Tibial nerve (tissue), 4 donors: ENCODE measurements at regions not wholly inside any gene's neighbourhood (a gene's known extent, or its start where the extent isn't known, plus 50 kb on each side); places are given as distances from the start of the nearest gene placed in this dataset.

ENCODE experiments used
- DNase-seq, 2 donors: peaks; one replicate each; pipeline ENCODE4 v3.0.0-alpha.2; 2019; ENCODE audit warnings: low spot score in 2 of 2
- H3K27ac ChIP-seq, 4 donors: fragments of 200-600 bp; sonication (generic) in 3 of 4; one replicate each; pipeline ENCODE4 v1.5.1; 2017 to 2019; ENCODE audit warnings: mild to moderate bottlenecking in 1 of 4
- H3K27me3 ChIP-seq, 2 donors: fragments of 200-600 bp; sonication (generic) in 1 of 2; one replicate each; pipeline versions ENCODE4 v1.5.1 to v1.6.0; 2017 to 2019
- H3K36me3 ChIP-seq, 3 donors: fragments of 200-600 bp; sonication (generic); one replicate each; pipeline ENCODE4 v1.5.1; 2018 to 2019
- H3K4me1 ChIP-seq, 4 donors: fragments of 200-600 bp; sonication (generic) in 3 of 4; one replicate each; pipeline ENCODE4 v1.5.1; 2017 to 2019
- H3K4me3 ChIP-seq, 4 donors: fragments of 200-600 bp; sonication (generic) in 3 of 4; one replicate each; pipeline ENCODE4 v1.5.1; 2017 to 2019; ENCODE audit warnings: mild to moderate bottlenecking in 1 of 4, moderate library complexity in 1 of 4
- H3K9me3 ChIP-seq, 4 donors: fragments of 200-600 bp; sonication (generic) in 3 of 4; one replicate each; pipeline ENCODE4 v1.5.1; 2017 to 2019
- EP300 ChIP-seq, 2 donors: sonication (generic); formaldehyde crosslinking; IDR thresholded peaks; one replicate each; pipeline ENCODE4 v1.6.1; 2017; ENCODE audit warnings: antibody characterized with exemption in 2 of 2, mild to moderate bottlenecking in 1 of 2
- POLR2A ChIP-seq, 2 donors: fragments of 450-650 bp; IDR thresholded peaks; one replicate each; pipeline ENCODE4 v1.6.1; 2017; ENCODE audit warnings: antibody characterized with exemption in 2 of 2, mild to moderate bottlenecking in 2 of 2, moderate library complexity in 2 of 2
- WGBS, 2 donors: methylation state at CpG; one replicate each; pipeline ENCODE4 v1.1.5; 2018; 5-methylcytosine and 5-hydroxymethylcytosine counted together
- TF ChIP-seq, protein P1 (sequence below), 5 experiments: fragments of 200-600 bp in 3 of 5; fragments of 450-650 bp in 2 of 5; sonication (generic) in 3 of 5; IDR thresholded peaks; one replicate each; pipeline ENCODE4 v1.5.1; 2016 to 2019; ENCODE audit warnings: antibody characterized with exemption in 5 of 5, mild to moderate bottlenecking in 3 of 5, moderate library complexity in 2 of 5

DNA sequence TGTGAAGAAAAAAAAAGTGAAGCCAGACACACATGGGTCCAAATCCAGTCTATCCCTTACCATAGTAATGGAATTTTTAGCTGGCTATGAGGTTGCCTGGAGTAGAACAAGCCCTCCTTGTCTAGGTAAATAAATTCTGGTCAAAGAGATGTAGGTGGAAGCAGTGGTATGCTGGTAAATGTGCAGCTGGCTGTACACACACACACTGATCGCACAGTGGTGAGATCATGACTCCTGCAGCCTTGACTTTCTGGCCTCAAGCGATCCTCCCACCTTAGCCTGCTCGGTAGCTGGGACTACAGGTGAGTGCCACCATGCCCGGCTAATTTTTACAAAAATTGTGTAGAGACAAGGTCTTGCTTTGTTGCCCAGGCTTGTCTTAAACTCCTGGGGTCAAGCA, 90.5 kb upstream of the FBXO11 start:
- WGBS, 2 donors = 79 to 80% methylated on average over 4 of the region's 4 CpGs
- Histone ChIP-seq H3K4me1 (no peaks in the 10 kb centered on the region), H3K27me3 (no peaks in the 10 kb centered on the region), H3K4me3 (no peak overlapping the region), H3K36me3 (no peaks in the 10 kb centered on the region), H3K9me3 (no peaks in the 10 kb centered on the region), H3K27ac (no peak overlapping the region)
- TF ChIP-seq POLR2A (IDR thresholded peaks at IDR 0.05) = no peak
- TF ChIP-seq EP300 (IDR thresholded peaks at IDR 0.05) = no peak
- TF ChIP-seq, protein P1, sequence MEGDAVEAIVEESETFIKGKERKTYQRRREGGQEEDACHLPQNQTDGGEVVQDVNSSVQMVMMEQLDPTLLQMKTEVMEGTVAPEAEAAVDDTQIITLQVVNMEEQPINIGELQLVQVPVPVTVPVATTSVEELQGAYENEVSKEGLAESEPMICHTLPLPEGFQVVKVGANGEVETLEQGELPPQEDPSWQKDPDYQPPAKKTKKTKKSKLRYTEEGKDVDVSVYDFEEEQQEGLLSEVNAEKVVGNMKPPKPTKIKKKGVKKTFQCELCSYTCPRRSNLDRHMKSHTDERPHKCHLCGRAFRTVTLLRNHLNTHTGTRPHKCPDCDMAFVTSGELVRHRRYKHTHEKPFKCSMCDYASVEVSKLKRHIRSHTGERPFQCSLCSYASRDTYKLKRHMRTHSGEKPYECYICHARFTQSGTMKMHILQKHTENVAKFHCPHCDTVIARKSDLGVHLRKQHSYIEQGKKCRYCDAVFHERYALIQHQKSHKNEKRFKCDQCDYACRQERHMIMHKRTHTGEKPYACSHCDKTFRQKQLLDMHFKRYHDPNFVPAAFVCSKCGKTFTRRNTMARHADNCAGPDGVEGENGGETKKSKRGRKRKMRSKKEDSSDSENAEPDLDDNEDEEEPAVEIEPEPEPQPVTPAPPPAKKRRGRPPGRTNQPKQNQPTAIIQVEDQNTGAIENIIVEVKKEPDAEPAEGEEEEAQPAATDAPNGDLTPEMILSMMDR (IDR thresholded peaks at IDR 0.05) = no peak
- no peak for DNase-seq

DNA sequence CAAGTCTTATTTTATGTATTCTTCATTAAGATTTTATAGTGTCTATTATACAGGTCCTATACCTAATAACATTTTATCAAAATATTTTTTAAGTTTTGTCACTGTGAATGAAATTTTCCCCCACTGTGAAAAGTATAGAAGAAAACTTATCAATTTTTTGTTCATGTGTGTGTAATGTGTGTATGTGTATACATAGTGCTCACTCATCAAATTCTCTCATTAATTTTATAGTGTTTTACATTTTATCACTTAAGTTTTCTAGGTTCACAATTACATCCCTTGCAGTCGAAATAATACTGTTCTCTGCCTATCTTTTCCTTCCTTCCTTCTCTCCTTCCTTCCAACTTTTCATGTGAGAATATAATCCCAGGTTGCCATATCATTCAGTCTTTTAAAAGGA, 93.2 kb upstream of the FBXO11 start:
- Histone ChIP-seq H3K4me3 (no peak overlapping the region), H3K27ac (no peak overlapping the region), H3K4me1 (no peaks in the 10 kb centered on the region), H3K27me3 (no peaks in the 10 kb centered on the region), H3K9me3 (no peaks in the 10 kb centered on the region), H3K36me3 (no peaks in the 10 kb centered on the region)
- no peak for DNase-seq
- WGBS, 2 donors = 79 to 92% methylated on average over 1 of the region's 1 CpG
- TF ChIP-seq EP300 (IDR thresholded peaks at IDR 0.05) (no peak), POLR2A (IDR thresholded peaks at IDR 0.05) (no peak)
- TF ChIP-seq, protein P1 (IDR thresholded peaks at IDR 0.05) = no peak

DNA sequence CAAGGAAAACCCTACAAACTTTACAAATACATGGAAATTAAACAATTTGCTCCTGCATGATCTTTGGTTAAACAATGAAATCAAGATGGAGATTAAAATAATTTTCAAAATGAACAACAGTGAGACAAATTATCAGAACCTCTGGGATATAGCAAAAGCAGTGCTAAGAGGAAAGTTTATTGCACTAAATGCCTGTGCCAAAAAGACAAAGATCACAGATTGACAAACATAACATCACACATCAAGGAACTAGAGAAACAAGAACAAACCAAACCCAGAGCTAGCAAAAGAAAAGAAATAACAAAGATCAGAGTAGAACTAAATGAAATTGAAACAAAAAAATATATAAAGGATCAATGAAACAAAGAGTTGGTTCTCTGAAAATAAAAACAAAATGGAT, 95.2 kb upstream of the FBXO11 start:
- H3K27me3 ChIP-seq = no peaks in the 10 kb centered on the region
- H3K4me3 ChIP-seq = no peak overlapping the region
- no peaks in the 10 kb centered on the region for H3K9me3 ChIP-seq
- no peaks in the 10 kb centered on the region for H3K4me1 ChIP-seq
- TF ChIP-seq EP300 (IDR thresholded peaks at IDR 0.05) = no peak
- TF ChIP-seq, protein P1 (IDR thresholded peaks at IDR 0.05) = no peak
- TF ChIP-seq POLR2A (IDR thresholded peaks at IDR 0.05) = no peak
- H3K36me3 ChIP-seq = no peaks in the 10 kb centered on the region
- DNase-seq = no peak
- no peak overlapping the region for H3K27ac ChIP-seq

DNA sequence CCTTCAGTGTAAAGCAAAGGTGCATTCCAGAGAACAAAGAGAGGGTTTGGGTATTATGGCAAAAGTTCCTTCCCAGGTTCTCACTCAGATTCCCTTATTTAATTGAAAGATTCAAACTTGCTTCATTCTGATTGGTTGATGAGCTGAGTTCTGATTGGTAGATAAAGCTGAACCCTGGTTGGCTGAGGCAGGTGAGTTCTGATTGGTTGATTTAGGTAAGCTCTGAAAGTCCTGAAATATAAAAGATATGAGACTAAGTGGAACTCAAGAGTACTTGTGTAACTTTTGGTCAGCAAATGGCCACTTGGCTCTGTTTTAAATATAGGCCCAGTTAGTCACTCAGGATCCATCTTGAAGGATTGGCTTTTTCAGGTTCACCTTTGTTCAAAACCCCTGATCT, 99.8 kb upstream of the FBXO11 start:
- TF ChIP-seq, protein P1 (IDR thresholded peaks at IDR 0.05) = no peak
- TF ChIP-seq POLR2A (IDR thresholded peaks at IDR 0.05) = no peak
- TF ChIP-seq EP300 (IDR thresholded peaks at IDR 0.05) = no peak
- H3K4me1 ChIP-seq = no peaks in the 10 kb centered on the region
- no peak overlapping the region for H3K4me3 ChIP-seq
- no peaks in the 10 kb centered on the region for H3K27me3 ChIP-seq
- no peak overlapping the region for H3K27ac ChIP-seq
- no peaks in the 10 kb centered on the region for H3K9me3 ChIP-seq
- no peaks in the 10 kb centered on the region for H3K36me3 ChIP-seq
- no peak for DNase-seq

DNA sequence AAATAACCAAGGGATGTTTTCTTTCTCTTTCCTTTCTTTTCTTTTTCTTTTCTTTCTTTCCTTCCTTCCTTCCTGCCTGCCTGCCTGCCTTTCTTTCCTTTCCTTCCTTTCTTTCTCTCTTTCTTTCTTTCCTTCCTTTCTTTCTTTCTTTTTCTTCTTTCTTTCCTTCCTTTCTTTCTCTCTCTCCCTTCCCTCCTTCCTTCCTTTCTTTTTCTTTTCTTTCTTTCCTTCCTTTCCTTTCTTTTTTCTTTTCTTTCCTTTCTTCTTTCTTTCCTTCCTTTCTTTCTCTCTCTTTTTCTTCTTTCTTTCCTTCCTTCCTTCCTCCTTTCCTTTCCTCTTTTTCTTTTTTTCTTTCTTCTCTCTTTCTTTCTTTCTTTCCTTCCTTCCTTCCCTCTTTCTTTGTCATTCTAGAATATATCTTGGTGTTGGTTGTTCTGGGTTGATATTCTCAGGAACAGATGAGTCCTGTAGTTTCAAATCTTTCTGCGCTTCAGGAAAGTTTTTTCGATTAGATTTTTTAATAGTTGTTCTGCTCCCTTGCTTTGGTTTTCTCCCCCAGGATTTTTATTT, 101.5 kb upstream of the FBXO11 start:
- no peak overlapping the region for H3K4me3 ChIP-seq
- 97 to 99% methylated on average over 2 of the region's 2 CpGs for WGBS, 2 donors
- no peaks in the 10 kb centered on the region for H3K36me3 ChIP-seq
- H3K27me3 ChIP-seq = no peaks in the 10 kb centered on the region
- H3K9me3 ChIP-seq = no peaks in the 10 kb centered on the region
- TF ChIP-seq POLR2A (IDR thresholded peaks at IDR 0.05) = no peak
- no peak for TF ChIP-seq EP300 (IDR thresholded peaks at IDR 0.05)
- TF ChIP-seq, protein P1 (IDR thresholded peaks at IDR 0.05) = no peak
- DNase-seq = no peak
- no peaks in the 10 kb centered on the region for H3K4me1 ChIP-seq
- H3K27ac ChIP-seq = no peak overlapping the region
